HG03342 (cell line): ENCODE measurements at regions not wholly inside any gene's neighbourhood (a gene's known extent, or its start where the extent isn't known, plus 50 kb on each side); places are given as distances from the start of the nearest gene placed in this dataset.

Experiments
- ATAC-seq: cut with Tn5 transposase; IDR thresholded peaks from one replicate; pipeline ENCODE4 v1.9.1; 2021; ENCODE audit warnings: mild to moderate bottlenecking, moderate library complexity; ENCODE audit not compliant: unreplicated experiment

- ATAC-seq, result no peak
Measured at GRCh38 chr7:136807598-136807997, 60.9 kb upstream of the CHRM2 start.

DNA sequence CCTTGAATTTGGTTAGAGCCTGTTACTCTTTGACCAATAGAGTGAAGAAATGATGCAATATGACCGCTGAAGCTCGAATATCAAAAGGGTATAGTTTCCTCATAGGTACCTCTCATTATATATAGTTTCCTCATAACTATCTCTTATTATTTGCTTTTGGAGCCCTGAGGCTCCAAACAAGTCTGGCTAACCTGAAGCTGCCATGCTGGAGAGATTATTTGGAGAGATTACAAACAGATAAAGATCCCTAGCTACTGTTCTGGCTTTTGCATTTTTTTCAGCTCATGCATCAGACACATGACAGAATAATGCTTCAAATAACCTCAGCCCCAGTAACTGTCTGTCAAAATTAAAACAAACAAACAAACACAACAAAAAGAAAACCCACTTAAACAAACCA lies 65.4 kb upstream of the CHRM2 start:
- no peak for ATAC-seq

GRCh38 chr7:136783934-136784333 lies 84.5 kb upstream of the CHRM2 start:
- ATAC-seq, result no peak

- no peak for ATAC-seq
Measured at GRCh38 chr7:136741941-136742340, 126.5 kb upstream of the CHRM2 start.

- ATAC-seq, result no peak
Measured at GRCh38 chr7:136728945-136729344, 139.5 kb upstream of the CHRM2 start.

DNA sequence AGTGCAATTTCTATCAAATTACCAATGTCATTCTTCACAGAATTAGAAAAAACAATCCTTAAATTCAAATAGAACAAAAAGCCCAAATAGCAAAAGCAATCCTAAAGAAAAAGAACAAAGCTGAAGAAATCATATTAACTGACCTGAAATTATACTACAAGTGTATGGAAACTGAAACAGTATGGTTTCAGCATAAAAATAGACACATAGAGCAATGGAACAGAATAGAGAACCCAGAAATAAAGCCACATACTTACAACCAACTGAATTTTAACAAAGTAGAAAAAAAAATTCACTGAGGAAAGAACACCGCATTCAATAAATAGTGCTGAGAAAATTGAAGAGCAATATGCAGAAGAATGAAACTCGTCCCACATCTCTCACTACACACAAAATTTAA lies 142.0 kb upstream of the CHRM2 start:
- no peak for ATAC-seq

- no peak for ATAC-seq
Measured at GRCh38 chr7:136717910-136718557, 150.4 kb upstream of the CHRM2 start.

DNA sequence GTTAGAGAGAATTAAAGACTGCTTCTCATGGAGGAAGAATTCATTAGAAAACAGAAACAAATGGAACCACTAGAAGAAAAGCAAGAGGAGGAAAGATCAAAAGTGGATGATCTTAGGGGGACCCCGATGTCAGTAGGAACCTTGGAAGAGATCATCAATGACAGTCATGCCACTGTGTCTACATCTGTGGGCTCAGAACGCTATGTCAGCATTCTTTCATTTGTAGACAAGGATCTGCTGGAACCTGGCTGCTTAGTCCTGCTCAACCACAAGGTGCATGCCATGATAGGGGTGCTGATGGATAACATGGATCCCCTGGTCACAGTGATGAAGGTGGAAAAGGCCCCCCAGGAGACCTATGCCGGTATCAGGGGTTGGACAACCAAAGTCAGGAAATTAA lies 154.4 kb upstream of the CHRM2 start:
- no peak for ATAC-seq

- no peak for ATAC-seq
Measured at GRCh38 chr7:136710751-136711150, 157.7 kb upstream of the CHRM2 start.

DNA sequence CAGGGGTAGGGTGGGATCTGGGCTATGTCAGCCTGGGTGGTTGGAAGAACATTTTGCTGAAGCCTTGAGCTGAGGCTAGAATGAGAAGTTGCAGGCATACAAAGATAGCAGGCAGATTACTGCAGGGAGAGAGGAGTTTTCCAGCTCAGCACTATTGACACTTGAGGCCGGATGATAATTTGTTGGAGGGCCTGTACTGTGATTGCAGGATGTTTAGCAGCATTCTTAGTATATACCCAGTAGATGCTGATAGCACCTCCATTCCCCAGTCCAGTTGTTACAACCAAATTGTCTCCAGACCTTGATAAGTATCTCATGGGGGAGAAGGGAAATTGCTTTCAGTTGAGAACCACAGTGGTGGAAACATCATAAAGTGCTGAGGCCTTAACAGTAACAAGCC lies 158.6 kb upstream of the CHRM2 start:
- ATAC-seq, result no peak

- no peak for ATAC-seq
Measured at GRCh38 chr7:136702913-136703312, 165.5 kb upstream of the CHRM2 start.

GRCh38 chr7:136698977-136699376 lies 169.5 kb upstream of the CHRM2 start:
- ATAC-seq, result no peak

DNA sequence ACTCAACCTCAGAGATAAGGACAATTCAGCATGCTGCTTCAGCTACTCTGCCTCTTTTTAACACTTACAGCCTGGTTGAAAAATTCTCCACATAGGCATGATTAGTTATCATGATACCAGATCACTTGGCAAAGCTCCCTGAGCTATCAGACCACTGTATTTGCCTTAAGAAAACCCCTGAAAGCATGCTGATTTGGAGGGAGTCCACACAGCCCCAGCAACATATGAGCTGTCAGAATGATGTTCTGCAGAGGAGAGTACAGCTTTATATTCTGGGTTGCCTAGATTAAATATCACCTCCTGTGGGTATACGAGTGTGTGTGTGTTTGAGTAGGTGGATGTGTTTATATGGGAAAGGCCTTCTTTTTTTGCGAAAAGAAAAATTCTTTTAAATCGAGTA lies 170.2 kb upstream of the CHRM2 start:
- no peak for ATAC-seq

DNA sequence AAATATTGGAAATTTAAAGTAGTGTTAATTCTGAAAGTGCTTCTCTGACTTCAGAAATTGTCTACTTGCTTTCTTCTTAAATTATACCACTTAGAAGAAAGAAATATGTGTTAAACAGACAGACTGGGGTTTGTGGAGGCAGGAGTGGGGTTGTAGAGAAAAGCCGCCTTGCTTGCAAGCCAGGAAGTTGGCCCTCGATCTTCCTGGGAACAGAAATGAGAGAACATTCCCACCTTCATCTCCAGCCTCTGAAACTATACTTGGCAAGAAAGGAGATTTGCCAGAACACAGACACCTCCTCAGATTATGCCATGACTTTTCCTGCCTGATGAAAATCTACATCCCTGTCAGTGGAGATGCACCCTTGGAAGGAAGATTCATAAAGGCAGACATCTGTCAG lies 171.2 kb upstream of the CHRM2 start:
- no peak for ATAC-seq

- ATAC-seq, result no peak
Measured at GRCh38 chr7:136693166-136694119, 175.0 kb upstream of the CHRM2 start.

- no peak for ATAC-seq
Measured at GRCh38 chr7:136692221-136692620, 176.2 kb upstream of the CHRM2 start.

GRCh38 chr7:136688601-136689000 lies 179.9 kb upstream of the CHRM2 start:
- ATAC-seq, result no peak

- ATAC-seq, result peak; percentile 61
Measured at GRCh38 chr7:136687693-136688322, 180.6 kb upstream of the CHRM2 start.

- ATAC-seq, result no peak
Measured at GRCh38 chr7:136685501-136686173, 182.8 kb upstream of the CHRM2 start.

- peak; percentile 77 for ATAC-seq
Measured at GRCh38 chr7:136677471-136678365, 190.7 kb upstream of the CHRM2 start.
